ENCODE measurements at regions not wholly inside any gene's neighbourhood (a gene's known extent, or its start where the extent isn't known, plus 50 kb on each side); places are given as distances from the start of the nearest gene placed in this dataset.

- Histone ChIP-seq H3K27ac (peak overlapping the region in 2 of 21 experiments; percentile 8 to 38), H3K4me3 (no peak overlapping the region)
These were observed 618.9 kb downstream of the BCKDHB start for GRCh38 chr6:80725156-80725930.

GRCh38 chr6:80720824-80721223 lies 614.4 kb downstream of the BCKDHB start:
- Histone ChIP-seq H3K4me3 (no peak overlapping the region), H3K27ac (no peak overlapping the region)

- Histone ChIP-seq H3K27ac (no peak overlapping the region), H3K4me3 (no peak overlapping the region)
These were observed 608.0 kb downstream of the BCKDHB start for GRCh38 chr6:80714513-80714912.

- H3K4me3 ChIP-seq, result no peak overlapping the region
- no peak overlapping the region for H3K27ac ChIP-seq
These were observed 592.0 kb downstream of the BCKDHB start for GRCh38 chr6:80698459-80698858.

GRCh38 chr6:80696268-80696667 lies 589.8 kb downstream of the BCKDHB start:
- Histone ChIP-seq H3K27ac (no peak overlapping the region), H3K4me3 (no peak overlapping the region)

- Histone ChIP-seq H3K4me3 (no peak overlapping the region), H3K27ac (no peak overlapping the region)
These were observed 584.2 kb downstream of the BCKDHB start for GRCh38 chr6:80690551-80691131.

GRCh38 chr6:80689716-80690395 lies 583.4 kb downstream of the BCKDHB start:
- Histone ChIP-seq H3K4me3 (no peak overlapping the region), H3K27ac (no peak overlapping the region)

- Histone ChIP-seq H3K4me3 (no peak overlapping the region), H3K27ac (no peak overlapping the region)
These were observed 573.5 kb downstream of the BCKDHB start for GRCh38 chr6:80679992-80680391.

- Histone ChIP-seq H3K27ac (no peak overlapping the region), H3K4me3 (no peak overlapping the region)
These were observed 569.9 kb downstream of the BCKDHB start for GRCh38 chr6:80676386-80676785.

- Histone ChIP-seq H3K27ac (no peak overlapping the region), H3K4me3 (no peak overlapping the region)
These were observed 568.2 kb downstream of the BCKDHB start for GRCh38 chr6:80674669-80675068.

- Histone ChIP-seq H3K27ac (no peak overlapping the region), H3K4me3 (no peak overlapping the region)
These were observed 566.9 kb downstream of the BCKDHB start for GRCh38 chr6:80673367-80673766.

- Histone ChIP-seq H3K4me3 (no peak overlapping the region), H3K27ac (no peak overlapping the region)
These were observed 560.5 kb downstream of the BCKDHB start for GRCh38 chr6:80667006-80667405.

GRCh38 chr6:80658926-80659325 lies 552.5 kb downstream of the BCKDHB start:
- no peak overlapping the region for H3K27ac ChIP-seq
- no peak overlapping the region for H3K4me3 ChIP-seq

GRCh38 chr6:80647156-80647555 lies 540.7 kb downstream of the BCKDHB start:
- Histone ChIP-seq H3K4me3 (no peak overlapping the region), H3K27ac (no peak overlapping the region)

GRCh38 chr6:80643881-80644280 lies 537.4 kb downstream of the BCKDHB start:
- H3K4me3 ChIP-seq, result no peak overlapping the region
- no peak overlapping the region for H3K27ac ChIP-seq

GRCh38 chr6:80642452-80642851 lies 536.0 kb downstream of the BCKDHB start:
- no peak overlapping the region for H3K4me3 ChIP-seq
- no peak overlapping the region for H3K27ac ChIP-seq

- Histone ChIP-seq H3K4me3 (no peak overlapping the region), H3K27ac (no peak overlapping the region)
These were observed 535.1 kb downstream of the BCKDHB start for GRCh38 chr6:80641591-80641990.

- no peak overlapping the region for H3K4me3 ChIP-seq
- no peak overlapping the region for H3K27ac ChIP-seq
These were observed 533.7 kb downstream of the BCKDHB start for GRCh38 chr6:80640176-80640575.

- no peak overlapping the region for H3K4me3 ChIP-seq
- H3K27ac ChIP-seq, result peak overlapping the region in 1 of 21 experiments; percentile 31
These were observed 532.7 kb downstream of the BCKDHB start for GRCh38 chr6:80639181-80639629.

- peak overlapping the region in 2 of 21 experiments; percentile 29 to 31 for H3K27ac ChIP-seq
- no peak overlapping the region for H3K4me3 ChIP-seq
These were observed 532.0 kb downstream of the BCKDHB start for GRCh38 chr6:80638213-80639055.

Measured in skin epidermis (tissue), 12 donors.